HepG2 (cell line): ENCODE measurements at regions not wholly inside any gene's neighbourhood (a gene's known extent, or its start where the extent isn't known, plus 50 kb on each side); places are given as distances from the start of the nearest gene placed in this dataset.

Source experiments
- ATAC-seq: fragments of 200-7000 bp; cut with Tn5 transposase; 3 replicates; pipeline ENCODE4 v1.9.1; 2020; ENCODE audit warnings: mild to moderate bottlenecking, moderate library complexity
- BruUV-seq: library from RNA; stranded (reverse); fragments of 400-500 nt; replicated peaks from 2 replicates; lab custom pipeline; 2021; lab: Mats Ljungman, UMichigan
- CTCF ChIA-PET: fragments of 300-600 bp; formaldehyde crosslinking; extraction: SDS; loops from one replicate; lab custom pipeline; 2021; ENCODE audit warnings: low total read pairs, inconsistent platforms, low intra/inter-chr PET ratio; lab: Yijun Ruan, JAX
- POLR2A ChIA-PET: fragments of 350-600 bp; sonication (Branson Sonifier 250); formaldehyde crosslinking; loops from one replicate; lab custom pipeline; 2020; ENCODE audit warnings: antibody characterized with exemption, inconsistent platforms; lab: Yijun Ruan, JAX
- DNase-seq: peaks from one replicate; pipeline ENCODE4 v3.0.0-alpha.2; 2015; ENCODE audit warnings: low spot score
- FAIRE-seq: peaks from 3 replicates; lab custom pipeline; 2011; peaks lifted over from hg19 to GRCh38; lab: Jason Lieb, UNC
- H2AFZ ChIP-seq: one replicate; pipeline ENCODE4 v1.6.1; 2011; ENCODE audit warnings: low read length, inconsistent platforms
- H3K27ac ChIP-seq: fragments of 300-600 bp; 3 replicates; pipeline ENCODE4 v1.8.0; 2011; ENCODE audit warnings: mixed run types, mild to moderate bottlenecking, mixed read lengths, low read length, inconsistent platforms; ENCODE audit not compliant: insufficient read depth; ENCODE audit errors: extremely low read length
- H3K27me3 ChIP-seq, 2 experiments: fragments of 200-600 bp in 1 of 2; 2 replicates in 1 of 2; 3 replicates in 1 of 2; pipeline versions ENCODE4 v1.6.0 to v1.8.0; 2011; ENCODE audit warnings: low read length in 2 of 2, mild to moderate bottlenecking in 2 of 2, moderate library complexity in 2 of 2, inconsistent platforms in 1 of 2; ENCODE audit not compliant: insufficient read depth in 2 of 2, control insufficient read depth in 1 of 2
- H3K36me3 ChIP-seq, 2 experiments: fragments of 200-600 bp in 1 of 2; replicated peaks in 1 of 2; 2 replicates in 1 of 2; 3 replicates in 1 of 2; pipeline versions ENCODE4 v1.5.1 to v1.8.0; 2011; ENCODE audit warnings: low read length in 2 of 2, inconsistent platforms in 1 of 2; ENCODE audit not compliant: insufficient read depth in 2 of 2, control insufficient read depth in 1 of 2
- H3K4me1 ChIP-seq: 2 replicates; pipeline ENCODE4 v1.5.1; 2012; ENCODE audit warnings: low read length, inconsistent platforms; ENCODE audit not compliant: insufficient read depth
- H3K4me2 ChIP-seq: 2 replicates; pipeline ENCODE4 v1.6.0; 2011; ENCODE audit warnings: low read depth, low read length, inconsistent platforms
- H3K4me3 ChIP-seq, 3 experiments: fragments of 200-600 bp in 1 of 3; sonication (generic), shearing (Covaris generic) in 1 of 3; replicated peaks in 1 of 3; 2 replicates each; pipeline ENCODE4 v1.5.1; 2011 to 2016; ENCODE audit warnings: low read length in 3 of 3, inconsistent platforms in 2 of 3, low read depth in 2 of 3, mild to moderate bottlenecking in 2 of 3, control low read depth in 1 of 3, mixed read lengths in 1 of 3; ENCODE audit not compliant: insufficient read depth in 1 of 3
- H3K79me2 ChIP-seq: one replicate; pipeline ENCODE4 v1.6.1; 2011; ENCODE audit warnings: low read length, inconsistent platforms; ENCODE audit not compliant: insufficient read depth
- H3K9ac ChIP-seq: 2 replicates; pipeline ENCODE4 v1.6.0; 2011; ENCODE audit warnings: mild to moderate bottlenecking, low read depth, low read length, inconsistent platforms; ENCODE audit not compliant: insufficient read depth
- H3K9me3 ChIP-seq: 2 replicates; pipeline ENCODE4 v1.5.1; 2012; ENCODE audit warnings: mild to moderate bottlenecking, low read length
- H4K20me1 ChIP-seq: 2 replicates; pipeline ENCODE4 v1.6.0; 2011; ENCODE audit warnings: inconsistent platforms, mild to moderate bottlenecking, low read length, moderate library complexity; ENCODE audit not compliant: insufficient read depth
- AKAP8 ChIP-seq: sonication (generic); formaldehyde crosslinking; IDR thresholded peaks from 2 replicates; pipeline ENCODE4 v1.5.1; 2020; ENCODE audit warnings: mild to moderate bottlenecking, missing genetic modification reagents
- FUBP1 ChIP-seq: sonication (generic); formaldehyde crosslinking; IDR thresholded peaks from 2 replicates; pipeline ENCODE4 v1.5.1; 2020; ENCODE audit warnings: missing genetic modification reagents, mild to moderate bottlenecking, borderline replicate concordance
- IRF9 ChIP-seq: sonication (generic); formaldehyde crosslinking; IDR thresholded peaks from 2 replicates; pipeline ENCODE4 v1.8.0; 2022; ENCODE audit warnings: missing genetic modification reagents, mild to moderate bottlenecking, borderline replicate concordance
- MAF1 ChIP-seq: sonication (generic); formaldehyde crosslinking; IDR thresholded peaks from 2 replicates; pipeline ENCODE4 v1.5.0; 2020; ENCODE audit warnings: missing genetic modification reagents, borderline replicate concordance
- MAFK ChIP-seq, 2 experiments: IDR thresholded peaks in 1 of 2; conservative IDR thresholded peaks in 1 of 2; 2 replicates each; pipeline ENCODE4 v1.6.1; 2011; ENCODE audit warnings: improper control_type of control experiment in 2 of 2, low read length in 2 of 2
- NCOA1 ChIP-seq: sonication (generic); formaldehyde crosslinking; IDR thresholded peaks from 2 replicates; pipeline ENCODE4 v1.9.0; 2021; ENCODE audit warnings: missing genetic modification reagents
- NR2F2 ChIP-seq: IDR thresholded peaks from 2 replicates; pipeline ENCODE4 v1.6.1; 2012; ENCODE audit warnings: low read depth, inconsistent platforms, borderline replicate concordance
- SMAD9 ChIP-seq: sonication (generic); formaldehyde crosslinking; IDR thresholded peaks from 2 replicates; pipeline ENCODE4 v1.5.1; 2020; ENCODE audit warnings: mild to moderate bottlenecking, missing genetic modification reagents
- SMC3 ChIP-seq: IDR thresholded peaks from 2 replicates; pipeline ENCODE4 v1.6.1; 2011; ENCODE audit warnings: low read length, improper control_type of control experiment
- SNAPC5 ChIP-seq: sonication (generic); formaldehyde crosslinking; IDR thresholded peaks from 2 replicates; pipeline ENCODE4 v1.8.1; 2023; ENCODE audit warnings: mild to moderate bottlenecking, missing genetic modification reagents, borderline replicate concordance
- SP1 ChIP-seq, 2 experiments: fragments of 450-650 bp in 1 of 2; sonication (generic) in 1 of 2; formaldehyde crosslinking in 1 of 2; IDR thresholded peaks; 2 replicates each; pipeline versions ENCODE4 v1.4.0 to v1.6.1; 2016 to 2020; ENCODE audit warnings: missing genetic modification reagents in 1 of 2
- TAF1 ChIP-seq: sonication (generic); formaldehyde crosslinking; IDR thresholded peaks from 2 replicates; pipeline ENCODE4 v1.4.0; 2020; ENCODE audit warnings: missing genetic modification reagents
- TBX3 ChIP-seq: fragments of 450-650 bp; IDR thresholded peaks from 2 replicates; pipeline ENCODE4 v1.6.1; 2017; ENCODE audit warnings: antibody characterized with exemption, mild to moderate bottlenecking, inconsistent platforms, borderline replicate concordance
- TCF7 ChIP-seq: sonication (generic); IDR thresholded peaks from 2 replicates; pipeline ENCODE4 v1.6.1; 2016; ENCODE audit warnings: antibody characterized with exemption, low read depth
- ZBTB3 ChIP-seq: sonication (generic); formaldehyde crosslinking; IDR thresholded peaks from 2 replicates; pipeline ENCODE4 v1.4.0; 2020; ENCODE audit warnings: low read depth, mild to moderate bottlenecking, moderate library complexity, missing genetic modification reagents, borderline replicate concordance
- ZFP1 ChIP-seq: IDR thresholded peaks from 2 replicates; pipeline ENCODE4 v1.6.1; 2016
- WGBS: methylation state at CpG from one replicate; pipeline ENCODE4 v1.1.6; 2017; ENCODE audit warnings: low lambda C conversion rate; 5-methylcytosine and 5-hydroxymethylcytosine counted together
- in situ Hi-C: cut with HindIII; loops from 2 replicates; pipeline ENCODE4 v1.10.0; 2017; ENCODE audit warnings: low pct_unique_long_range_greater_than_20kb; ENCODE audit not compliant: extremely low pct_ligation_motif_present
- intact Hi-C: fragments of 100-400 bp; cut with micrococcal nuclease; formaldehyde crosslinking; loops from one replicate; pipeline ENCODE4 v1.10.0; 2022; ENCODE audit not compliant: unreplicated experiment

GRCh38 chr9:130779153-130779855 lies 55.8 kb upstream of the ABL1 start:
- intact Hi-C loops, result no loop called here
- no peak overlapping the region for H3K4me3 ChIP-seq
- H3K4me1 ChIP-seq, result peaks cover 7% of the 10 kb centered on the region; the same call in 1 of the 2 replicates
- H3K9me3 ChIP-seq, result no peaks in the 10 kb centered on the region
- H4K20me1 ChIP-seq, result no peaks in the 10 kb centered on the region
- FAIRE-seq, result no peak
- no peak for DNase-seq
- H3K36me3 ChIP-seq, result no peaks in the 10 kb centered on the region
- no peaks in the 10 kb centered on the region for H3K27me3 ChIP-seq
- CTCF ChIA-PET, result no interaction called here
- 86% methylated on average over 9 of the region's 9 CpGs for WGBS
- TF ChIP-seq SMC3, result no peak
- TF ChIP-seq MAFK (conservative IDR thresholded peaks at IDR 0.05 in 1 of 2, IDR thresholded peaks at IDR 0.05 in 1 of 2; ENCODE audit: low read length in 2 of 2), result peak in 1 of 2 experiments; percentile 33; a peak in 1 of 4 replicates
- TF ChIP-seq FUBP1 (CRISPR knock-in tag), result no peak
- TF ChIP-seq SP1 (IDR thresholded peaks at IDR 0.05), result no peak
- no peak for TF ChIP-seq SP1 (CRISPR knock-in tag; IDR thresholded peaks at IDR 0.05)
- TF ChIP-seq, all 625 proteins: peak for 1
- no TSS peak for BruUV-seq
- Histone ChIP-seq H3K79me2 (no peaks in the 10 kb centered on the region), H2AFZ (no peak overlapping the region), H3K27ac (no peak overlapping the region), H3K4me2 (no peak overlapping the region), H3K9ac (no peak overlapping the region)
- ATAC-seq, result no peak
- in situ Hi-C loops, result loop anchor here (10.0 kb wide), 1 partner anchor 165 kb away; no protein-coding TSS in a partner anchor
- POLR2A ChIA-PET, result no interaction called here

GRCh38 chr9:130780415-130780814 lies 54.6 kb upstream of the ABL1 start:
- 89% methylated on average over 4 of the region's 4 CpGs for WGBS
- no peaks in the 10 kb centered on the region for H3K36me3 ChIP-seq
- no peaks in the 10 kb centered on the region for H3K79me2 ChIP-seq
- in situ Hi-C loops, result no loop called here
- H4K20me1 ChIP-seq, result no peaks in the 10 kb centered on the region
- H3K9ac ChIP-seq, result no peak overlapping the region
- ATAC-seq (no peak), FAIRE-seq (no peak), DNase-seq (no peak)
- H3K4me2 ChIP-seq, result no peak overlapping the region
- intact Hi-C loops, result no loop called here
- CTCF ChIA-PET, result no interaction called here
- POLR2A ChIA-PET, result no interaction called here
- H3K27ac ChIP-seq, result no peak overlapping the region
- H3K27me3 ChIP-seq, result no peaks in the 10 kb centered on the region
- no TSS peak for BruUV-seq
- no peak overlapping the region for H3K4me3 ChIP-seq
- no peak overlapping the region for H2AFZ ChIP-seq
- H3K4me1 ChIP-seq, result peaks cover 14% of the 10 kb centered on the region; the same call in 1 of the 2 replicates
- H3K9me3 ChIP-seq, result no peaks in the 10 kb centered on the region
- TF ChIP-seq ZBTB3 (no peak), NCOA1 (CRISPR knock-in tag) (no peak), MAF1 (CRISPR knock-in tag) (no peak), AKAP8 (CRISPR knock-in tag) (no peak), ZFP1 (no peak), NR2F2 (no peak), SNAPC5 (CRISPR knock-in tag) (no peak), IRF9 (no peak), TBX3 (no peak), TAF1 (CRISPR knock-in tag) (no peak), SMAD9 (CRISPR knock-in tag) (no peak), TCF7 (no peak)
